Adipocyte (in vitro differentiated cells): ENCODE measurements at regions not wholly inside any gene's neighbourhood (a gene's known extent, or its start where the extent isn't known, plus 50 kb on each side); places are given as distances from the start of the nearest gene placed in this dataset.

ENCODE experiments used
- DNase-seq: peaks from one replicate; pipeline ENCODE4 v3.0.0-alpha.2; 2015; ENCODE audit warnings: low read depth
- H3K27me3 ChIP-seq: replicated peaks from 2 replicates; pipeline ENCODE4 v1.7.0; 2013; ENCODE audit warnings: mild to moderate bottlenecking, low read length, moderate library complexity; ENCODE audit not compliant: control insufficient read depth, insufficient read depth
- H3K36me3 ChIP-seq: 2 replicates; pipeline ENCODE4 v1.7.0; 2013; ENCODE audit warnings: low read length, mild to moderate bottlenecking, moderate library complexity; ENCODE audit not compliant: control insufficient read depth, insufficient read depth, severe bottlenecking
- H3K4me1 ChIP-seq: 2 replicates; pipeline ENCODE4 v1.7.0; 2013; ENCODE audit warnings: mild to moderate bottlenecking, low read length, moderate library complexity; ENCODE audit not compliant: control insufficient read depth, insufficient read depth
- H3K4me3 ChIP-seq: 2 replicates; pipeline ENCODE4 v1.7.0; 2013; ENCODE audit warnings: mild to moderate bottlenecking, low read length, moderate library complexity
- H3K9ac ChIP-seq: 2 replicates; pipeline ENCODE4 v1.7.0; 2013; ENCODE audit warnings: mild to moderate bottlenecking, low read length, moderate library complexity
- H3K9me3 ChIP-seq: 2 replicates; pipeline ENCODE4 v1.7.0; 2013; ENCODE audit warnings: mild to moderate bottlenecking, low read length, moderate library complexity; ENCODE audit not compliant: control insufficient read depth

DNA sequence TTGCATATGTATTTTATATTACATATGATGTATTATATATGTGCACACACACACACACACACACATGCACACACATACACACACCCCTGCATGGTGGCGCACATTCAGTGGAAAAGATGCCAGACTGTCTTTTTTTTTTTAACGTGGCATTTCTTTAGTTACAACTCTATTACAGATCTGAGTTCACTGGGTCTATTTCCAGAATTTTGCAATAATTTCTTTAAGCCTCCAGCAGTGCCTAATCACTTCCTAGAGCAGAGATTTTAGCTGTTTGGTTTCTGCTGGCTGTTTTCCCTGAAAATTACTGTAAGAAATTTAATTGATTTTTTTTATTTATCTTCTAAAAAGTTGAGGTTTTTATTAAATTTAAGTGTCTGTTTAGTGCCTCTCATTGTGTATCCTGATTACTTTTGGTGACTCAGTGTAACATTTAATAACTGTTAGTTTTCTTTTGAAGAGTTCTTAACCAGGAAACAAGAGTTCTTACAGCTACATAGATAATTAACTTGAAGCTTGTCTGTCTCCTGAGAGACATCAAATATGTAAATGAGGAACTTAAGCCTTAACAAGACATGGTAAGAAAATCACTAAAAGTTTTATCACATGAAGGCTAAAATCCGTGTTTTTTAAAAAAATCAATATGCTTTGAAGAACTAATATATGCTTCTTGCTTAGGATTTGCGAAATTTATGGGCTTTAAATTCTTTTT, 232.0 kb downstream of the MDFIC start:
- H3K9ac ChIP-seq = no peak overlapping the region
- H3K27me3 ChIP-seq = no peaks in the 10 kb centered on the region
- no peaks in the 10 kb centered on the region for H3K9me3 ChIP-seq
- no peaks in the 10 kb centered on the region for H3K36me3 ChIP-seq
- H3K4me1 ChIP-seq = peaks cover 12% of the 10 kb centered on the region
- H3K4me3 ChIP-seq = no peak overlapping the region
- DNase-seq = peak; percentile 56

DNA sequence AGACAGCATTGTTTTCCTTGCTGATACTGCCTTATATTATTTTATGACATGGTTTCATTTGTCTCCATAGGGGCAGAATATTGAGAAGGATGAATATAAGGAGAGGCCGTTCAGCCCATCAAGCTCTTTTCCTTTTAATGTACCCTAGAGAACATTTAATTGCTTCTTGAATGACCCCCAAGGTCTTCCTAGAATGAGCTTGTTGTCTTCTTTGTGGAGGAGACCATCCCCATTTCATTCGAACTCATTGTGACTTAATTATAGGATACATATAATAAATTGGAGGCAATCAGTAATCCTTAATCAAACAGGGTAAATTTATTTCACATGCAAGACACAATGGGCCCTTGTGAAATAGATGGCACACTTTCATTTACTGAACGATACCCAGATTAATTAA, 231.3 kb downstream of the MDFIC start:
- Histone ChIP-seq H3K9ac (no peak overlapping the region), H3K9me3 (no peaks in the 10 kb centered on the region), H3K27me3 (no peaks in the 10 kb centered on the region), H3K4me1 (peaks cover 12% of the 10 kb centered on the region), H3K4me3 (no peak overlapping the region), H3K36me3 (no peaks in the 10 kb centered on the region)
- no peak for DNase-seq

- H3K27me3 ChIP-seq = no peaks in the 10 kb centered on the region
- H3K4me1 ChIP-seq = peaks cover 16% of the 10 kb centered on the region
- peak overlapping the region; percentile 65 for H3K9ac ChIP-seq
- no peaks in the 10 kb centered on the region for H3K36me3 ChIP-seq
- H3K9me3 ChIP-seq = no peaks in the 10 kb centered on the region
- H3K4me3 ChIP-seq = peak overlapping the region; percentile 51
- DNase-seq = peak; percentile 5
Observed at GRCh38 chr7:115146148-115146547, 224.3 kb downstream of the MDFIC start.

DNA sequence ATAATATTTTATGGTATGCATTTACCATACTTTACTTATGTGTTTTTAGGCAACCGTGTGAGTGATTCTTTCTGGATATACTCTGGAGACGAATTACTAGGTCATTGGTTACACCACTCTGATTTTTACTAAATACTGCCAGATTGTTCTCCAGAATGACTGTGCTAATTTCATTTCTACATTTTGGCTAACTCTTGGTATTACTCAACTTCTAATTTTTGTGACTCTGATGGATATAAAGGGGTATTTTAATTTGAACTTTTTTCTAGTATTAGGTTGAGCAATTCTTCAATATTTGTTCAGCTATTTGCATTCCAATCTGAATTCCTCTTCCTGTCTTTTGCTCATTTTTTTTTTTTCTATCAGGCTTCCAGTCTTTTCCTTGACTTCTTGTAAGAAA, 223.6 kb downstream of the MDFIC start:
- Histone ChIP-seq H3K9me3 (no peaks in the 10 kb centered on the region), H3K27me3 (no peaks in the 10 kb centered on the region), H3K4me3 (peak overlapping the region; percentile 51), H3K4me1 (peaks cover 16% of the 10 kb centered on the region), H3K9ac (peak overlapping the region; percentile 77), H3K36me3 (no peaks in the 10 kb centered on the region)
- peak; percentile 88 for DNase-seq

DNA sequence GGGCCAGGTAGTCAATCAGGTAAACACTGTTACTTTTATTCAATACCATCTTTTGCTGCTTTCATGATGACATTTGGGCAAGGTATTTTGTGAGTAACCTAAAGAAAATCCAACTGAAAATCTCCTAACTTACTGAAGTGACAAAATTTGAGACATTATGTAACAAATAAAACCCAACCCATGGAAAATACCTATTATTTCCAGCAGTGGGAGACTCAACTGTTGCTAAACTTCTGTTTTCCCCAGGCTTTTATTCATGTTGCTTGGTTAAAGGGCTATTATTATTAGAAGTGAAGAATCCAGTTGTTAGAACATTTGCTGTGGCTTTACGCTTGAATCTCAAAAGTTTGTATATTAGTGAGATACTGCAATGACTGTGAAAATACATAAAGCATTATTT, 215.9 kb downstream of the MDFIC start:
- H3K9me3 ChIP-seq = no peaks in the 10 kb centered on the region
- H3K4me1 ChIP-seq = no peaks in the 10 kb centered on the region
- no peak overlapping the region for H3K9ac ChIP-seq
- H3K4me3 ChIP-seq = no peak overlapping the region
- DNase-seq = no peak
- no peaks in the 10 kb centered on the region for H3K36me3 ChIP-seq
- H3K27me3 ChIP-seq = no peaks in the 10 kb centered on the region

- Histone ChIP-seq H3K36me3 (no peaks in the 10 kb centered on the region), H3K4me3 (no peak overlapping the region), H3K27me3 (no peaks in the 10 kb centered on the region), H3K4me1 (no peaks in the 10 kb centered on the region), H3K9me3 (no peaks in the 10 kb centered on the region), H3K9ac (no peak overlapping the region)
- no peak for DNase-seq
Observed at GRCh38 chr7:115136796-115137443, 215.0 kb downstream of the MDFIC start.

GRCh38 chr7:115135769-115136410, 214.0 kb downstream of the MDFIC start:
- no peaks in the 10 kb centered on the region for H3K27me3 ChIP-seq
- no peaks in the 10 kb centered on the region for H3K9me3 ChIP-seq
- H3K4me1 ChIP-seq = no peaks in the 10 kb centered on the region
- no peaks in the 10 kb centered on the region for H3K36me3 ChIP-seq
- peak; percentile 44 for DNase-seq
- no peak overlapping the region for H3K4me3 ChIP-seq
- H3K9ac ChIP-seq = no peak overlapping the region

- Histone ChIP-seq H3K27me3 (no peaks in the 10 kb centered on the region), H3K4me1 (no peaks in the 10 kb centered on the region), H3K9me3 (no peaks in the 10 kb centered on the region), H3K4me3 (no peak overlapping the region), H3K36me3 (no peaks in the 10 kb centered on the region), H3K9ac (no peak overlapping the region)
- peak; percentile 13 for DNase-seq
Observed at GRCh38 chr7:115135146-115135545, 213.3 kb downstream of the MDFIC start.

DNA sequence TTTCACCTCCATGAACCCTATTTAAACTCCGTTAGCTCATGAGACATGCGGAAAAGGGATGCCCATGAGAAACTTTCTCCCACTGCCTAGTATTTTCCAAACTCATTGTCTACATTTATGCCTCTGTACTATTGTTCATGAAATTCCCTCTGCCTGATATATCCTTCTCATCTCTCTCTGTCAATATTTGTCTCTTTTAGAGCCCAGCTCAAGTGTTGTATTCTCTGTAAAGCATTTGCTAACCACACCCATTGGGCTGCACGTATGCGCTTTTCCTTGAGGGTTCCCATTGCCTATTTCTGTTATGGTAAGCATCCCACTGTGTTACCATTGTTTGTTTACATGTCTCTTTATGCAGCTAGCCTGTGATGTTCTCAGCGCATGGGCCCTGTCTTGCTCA, 211.4 kb downstream of the MDFIC start:
- Histone ChIP-seq H3K9me3 (no peaks in the 10 kb centered on the region), H3K36me3 (no peaks in the 10 kb centered on the region), H3K27me3 (no peaks in the 10 kb centered on the region), H3K4me3 (no peak overlapping the region), H3K4me1 (no peaks in the 10 kb centered on the region), H3K9ac (no peak overlapping the region)
- DNase-seq = no peak

DNA sequence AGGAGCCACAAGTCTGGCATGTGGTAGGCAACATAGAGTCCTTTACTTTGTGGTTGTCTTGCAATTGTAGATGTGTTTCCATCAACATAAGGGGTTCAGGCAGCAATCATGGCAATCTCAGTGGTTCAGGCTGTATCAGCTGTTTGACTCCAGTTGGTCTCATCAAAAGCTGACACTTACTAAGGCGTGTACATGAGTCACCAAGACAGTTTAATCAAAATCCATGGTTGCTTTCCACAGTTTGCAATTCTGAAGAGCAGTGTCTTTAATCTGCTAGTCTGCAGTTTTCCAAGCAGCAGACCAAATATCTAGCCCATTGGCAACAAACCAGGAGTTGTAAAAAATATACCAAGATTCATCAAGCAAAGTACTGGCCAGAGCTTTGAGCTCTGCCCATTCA, 210.2 kb downstream of the MDFIC start:
- H3K9ac ChIP-seq = no peak overlapping the region
- H3K36me3 ChIP-seq = no peaks in the 10 kb centered on the region
- no peak overlapping the region for H3K4me3 ChIP-seq
- H3K9me3 ChIP-seq = no peaks in the 10 kb centered on the region
- H3K4me1 ChIP-seq = no peaks in the 10 kb centered on the region
- no peaks in the 10 kb centered on the region for H3K27me3 ChIP-seq
- no peak for DNase-seq

DNA sequence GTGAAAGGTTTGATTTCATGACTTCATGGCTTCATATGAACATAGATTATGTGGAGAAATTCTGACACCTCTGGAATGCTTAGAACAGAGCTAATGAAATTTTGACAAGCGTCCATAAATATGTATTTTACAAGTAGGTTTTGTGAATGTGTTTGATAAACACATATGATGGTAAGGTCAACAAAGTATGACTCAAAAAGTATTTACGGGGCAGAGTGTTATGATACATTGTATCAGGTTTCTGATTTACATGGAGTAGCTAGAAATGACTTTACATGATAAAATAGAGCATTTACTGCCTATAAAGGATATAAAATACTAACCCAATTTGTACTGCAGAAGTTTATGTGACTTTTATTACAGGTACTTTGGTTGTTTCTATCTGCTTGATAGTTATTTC, 206.3 kb downstream of the MDFIC start:
- Histone ChIP-seq H3K36me3 (no peaks in the 10 kb centered on the region), H3K9ac (no peak overlapping the region), H3K9me3 (no peaks in the 10 kb centered on the region), H3K4me3 (no peak overlapping the region), H3K4me1 (no peaks in the 10 kb centered on the region), H3K27me3 (no peaks in the 10 kb centered on the region)
- DNase-seq = no peak
